ENCODE measurements at regions not wholly inside any gene's neighbourhood (a gene's known extent, or its start where the extent isn't known, plus 50 kb on each side); places are given as distances from the start of the nearest gene placed in this dataset.

GRCh38 chr21:35606578-35606977 lies 453.7 kb downstream of the SETD4 start:
- TF ChIP-seq RAD21 (IDR thresholded peaks at IDR 0.05; ENCODE audit: low read depth) (no peak), YY1 (IDR thresholded peaks at IDR 0.05; ENCODE audit: low read depth) (no peak), TEAD4 (IDR thresholded peaks at IDR 0.05) (no peak), REST (IDR thresholded peaks at IDR 0.05; ENCODE audit: low read depth) (no peak), MAX (IDR thresholded peaks at IDR 0.05) (no peak), EGR1 (IDR thresholded peaks at IDR 0.05) (no peak), FOXM1 (IDR thresholded peaks at IDR 0.05; ENCODE audit: borderline replicate concordance, low read depth) (no peak), TAF1 (IDR thresholded peaks at IDR 0.05; ENCODE audit: low read depth) (no peak), USF1 (IDR thresholded peaks at IDR 0.05) (no peak), EP300 (IDR thresholded peaks at IDR 0.05; ENCODE audit: borderline replicate concordance) (no peak), ZBTB7A (IDR thresholded peaks at IDR 0.05; ENCODE audit: low read depth) (no peak), CEBPB (IDR thresholded peaks at IDR 0.05) (no peak), NFIC (IDR thresholded peaks at IDR 0.05) (no peak), CREB1 (IDR thresholded peaks at IDR 0.05; ENCODE audit: low read depth) (no peak), TCF12 (IDR thresholded peaks at IDR 0.05; ENCODE audit: low read depth) (no peak)

- TF ChIP-seq TCF12 (IDR thresholded peaks at IDR 0.05; ENCODE audit: low read depth) (no peak), TEAD4 (IDR thresholded peaks at IDR 0.05) (no peak), EGR1 (IDR thresholded peaks at IDR 0.05) (no peak)
These were observed 454.2 kb downstream of the SETD4 start for GRCh38 chr21:35606146-35606545.

GRCh38 chr21:35603494-35603893 lies 456.8 kb downstream of the SETD4 start:
- TF ChIP-seq TAF1 (IDR thresholded peaks at IDR 0.05; ENCODE audit: low read depth) (no peak), TEAD4 (IDR thresholded peaks at IDR 0.05) (no peak)

GRCh38 chr21:35602811-35603362 lies 457.4 kb downstream of the SETD4 start:
- TF ChIP-seq CREB1 (IDR thresholded peaks at IDR 0.05; ENCODE audit: low read depth) (no peak), YY1 (IDR thresholded peaks at IDR 0.05; ENCODE audit: low read depth) (no peak), TCF12 (IDR thresholded peaks at IDR 0.05; ENCODE audit: low read depth) (no peak), MAX (IDR thresholded peaks at IDR 0.05) (no peak), TEAD4 (IDR thresholded peaks at IDR 0.05) (no peak), ZBTB7A (IDR thresholded peaks at IDR 0.05; ENCODE audit: low read depth) (no peak), REST (IDR thresholded peaks at IDR 0.05; ENCODE audit: low read depth) (no peak), TAF1 (IDR thresholded peaks at IDR 0.05; ENCODE audit: low read depth) (no peak), CEBPB (IDR thresholded peaks at IDR 0.05) (no peak)

- no peak for TF ChIP-seq FOXM1 (IDR thresholded peaks at IDR 0.05; ENCODE audit: borderline replicate concordance, low read depth)
- TF ChIP-seq MAX (IDR thresholded peaks at IDR 0.05): no peak
- no peak for TF ChIP-seq TCF12 (IDR thresholded peaks at IDR 0.05; ENCODE audit: low read depth)
- no peak for TF ChIP-seq USF1 (IDR thresholded peaks at IDR 0.05)
- no peak for TF ChIP-seq YY1 (IDR thresholded peaks at IDR 0.05; ENCODE audit: low read depth)
- TF ChIP-seq ZBTB7A (IDR thresholded peaks at IDR 0.05; ENCODE audit: low read depth): no peak
- no peak for TF ChIP-seq EP300 (IDR thresholded peaks at IDR 0.05; ENCODE audit: borderline replicate concordance)
- no peak for TF ChIP-seq EGR1 (IDR thresholded peaks at IDR 0.05)
- no peak for TF ChIP-seq RAD21 (IDR thresholded peaks at IDR 0.05; ENCODE audit: low read depth)
- no peak for TF ChIP-seq TEAD4 (IDR thresholded peaks at IDR 0.05)
- TF ChIP-seq CEBPB (IDR thresholded peaks at IDR 0.05): no peak
- no peak for TF ChIP-seq REST (IDR thresholded peaks at IDR 0.05; ENCODE audit: low read depth)
These were observed 459.1 kb downstream of the SETD4 start for GRCh38 chr21:35601211-35601610.

Measured in Ishikawa (cell line).